ENCODE measurements at regions not wholly inside any gene's neighbourhood (a gene's known extent, or its start where the extent isn't known, plus 50 kb on each side); places are given as distances from the start of the nearest gene placed in this dataset.

GRCh38 chr15:93451822-93452221 is 362.8 kb upstream of the RGMA start:
- TF ChIP-seq EZH2 (IDR thresholded peaks at IDR 0.05; ENCODE audit: insufficient read depth, poor library complexity, severe bottlenecking) (no peak), EZH2phosphoT487 (IDR thresholded peaks at IDR 0.05; ENCODE audit: insufficient read depth, low read depth) (no peak)
